Islet precursor cell (in vitro differentiated cells): ENCODE measurements at regions not wholly inside any gene's neighbourhood (a gene's known extent, or its start where the extent isn't known, plus 50 kb on each side); places are given as distances from the start of the nearest gene placed in this dataset.
"Not testable (repeated sequence)": the region's sequence is repeated elsewhere in the genome, so short reads cannot be mapped to it uniquely, and the experiment has no call there.

Source experiments
- DNase-seq: peaks from one replicate; pipeline ENCODE4 v3.0.0-alpha.2; 2018

DNA sequence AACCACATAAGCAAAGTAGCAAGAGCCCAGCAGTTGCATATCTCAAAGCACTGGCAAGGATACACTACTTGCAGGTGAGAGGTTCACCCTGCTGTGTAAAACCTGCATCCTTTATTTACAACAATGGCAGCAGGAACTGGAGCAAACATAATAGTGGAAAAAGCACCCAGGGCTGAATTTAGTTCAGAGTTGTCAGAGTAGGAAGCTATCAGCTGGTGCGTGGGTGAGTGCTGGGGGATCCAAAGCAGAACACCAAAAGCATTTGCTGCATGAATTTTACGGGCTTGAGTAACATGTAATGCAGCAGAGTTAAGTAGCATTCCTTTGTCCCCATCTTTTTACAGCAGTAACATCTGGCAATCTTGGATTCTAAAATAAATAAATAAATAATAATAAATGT is 73.5 kb upstream of the SRD5A2 start:
- DNase-seq: peak; percentile 60

DNA sequence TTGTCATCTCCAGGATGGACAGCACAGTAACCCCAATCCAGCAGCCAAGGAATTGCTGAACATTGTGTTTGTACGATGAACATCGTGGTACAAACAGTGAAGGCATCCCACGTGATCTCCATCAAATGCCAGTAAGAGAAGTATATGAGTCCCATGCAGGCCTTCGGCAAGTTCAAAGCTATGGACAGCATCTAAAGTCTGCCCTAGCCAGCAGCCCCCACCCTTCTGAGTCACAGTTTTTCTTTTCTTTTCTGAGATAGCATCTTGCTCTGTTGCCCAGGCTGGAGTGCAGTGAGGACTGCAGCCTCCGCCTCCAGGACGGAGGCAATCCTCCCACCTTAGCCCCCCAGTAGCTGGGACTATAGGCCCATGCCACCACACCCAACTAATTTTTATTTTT is 71.0 kb upstream of the SRD5A2 start:
- DNase-seq: no peak

DNA sequence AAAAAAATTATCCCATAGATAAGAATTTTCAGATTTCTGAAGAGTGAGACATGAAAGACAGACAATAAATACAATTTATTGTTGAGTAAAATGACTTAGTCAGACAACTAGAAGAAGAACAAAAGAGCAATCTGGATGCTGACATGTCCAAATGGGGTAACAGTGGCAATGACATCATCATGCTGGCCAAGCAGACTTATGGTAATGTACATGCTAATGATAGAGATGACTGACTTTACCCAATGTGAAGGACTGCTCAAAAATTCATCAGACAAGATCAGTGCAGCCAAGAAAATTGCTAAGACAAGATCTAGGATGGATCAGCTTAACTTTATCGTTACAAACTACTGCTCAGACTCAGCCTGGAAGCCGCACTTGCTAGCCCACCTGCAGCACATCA is 70.5 kb upstream of the SRD5A2 start:
- no peak for DNase-seq

DNA sequence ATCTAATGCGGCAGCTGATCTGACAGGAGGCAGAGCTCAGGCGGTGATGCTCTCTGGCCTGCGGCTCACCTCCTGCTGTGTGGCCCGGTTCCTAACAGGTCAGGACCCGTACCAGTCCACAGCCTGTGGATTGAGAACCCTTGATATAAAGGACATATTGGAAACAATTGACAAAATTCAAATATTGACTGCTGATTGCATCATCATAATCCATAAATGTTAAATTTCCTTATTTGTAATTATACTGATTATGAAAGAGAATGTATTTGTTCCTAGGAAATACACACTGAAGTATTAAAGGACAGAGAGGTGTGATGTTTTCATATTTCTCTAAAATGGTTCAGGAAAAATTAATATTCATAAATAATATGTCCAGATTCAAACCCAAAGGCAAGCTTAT is 63.8 kb upstream of the SRD5A2 start:
- DNase-seq: no peak

DNA sequence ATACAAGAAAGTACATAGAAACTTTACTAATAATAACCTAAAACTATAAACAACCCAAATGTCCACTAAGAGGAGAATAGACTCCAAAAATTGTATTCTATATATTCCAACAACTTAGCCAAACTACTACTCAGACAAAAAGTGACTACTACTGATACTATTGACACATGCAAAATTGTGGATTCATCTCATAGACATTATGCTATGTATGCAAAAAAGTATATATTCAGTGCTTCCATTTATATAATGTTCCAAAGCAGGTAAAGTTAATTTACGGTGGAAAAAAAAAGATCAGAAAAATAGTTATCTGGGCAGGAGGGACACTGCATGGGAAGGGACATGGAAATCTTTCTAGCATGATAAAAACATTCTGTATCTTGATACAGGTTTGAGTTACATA is 62.0 kb upstream of the SRD5A2 start:
- no peak for DNase-seq

DNA sequence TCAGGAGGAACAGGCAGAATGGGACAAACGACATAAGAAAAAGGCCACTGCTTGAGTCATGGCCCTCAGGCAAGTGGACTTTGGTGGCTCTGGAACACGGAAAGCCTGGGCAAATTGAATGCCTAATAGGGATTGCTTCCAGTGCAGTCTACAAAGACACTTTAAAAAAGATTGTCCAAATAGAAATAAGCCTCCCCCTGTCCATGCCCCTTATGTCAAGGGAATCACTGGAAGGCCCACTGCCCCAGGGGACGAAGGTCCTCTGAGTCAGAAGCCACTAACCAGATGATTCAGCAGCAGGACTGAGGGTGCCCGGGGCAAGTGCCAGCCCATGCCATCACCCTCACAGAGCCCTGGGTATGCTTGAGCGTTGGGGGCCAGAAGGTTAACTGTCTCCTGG is 51.5 kb upstream of the SRD5A2 start:
- DNase-seq: not testable (repeated sequence)
